Astrocyte (in vitro differentiated cells and primary cell): ENCODE measurements at regions not wholly inside any gene's neighbourhood (a gene's known extent, or its start where the extent isn't known, plus 50 kb on each side); places are given as distances from the start of the nearest gene placed in this dataset.

Experiments used
- DNase-seq: peaks from one replicate; pipeline ENCODE4 v3.0.0-alpha.2; 2010; ENCODE audit warnings: low read depth
- FAIRE-seq: peaks from 2 replicates; lab custom pipeline; 2011; peaks lifted over from hg19 to GRCh38; lab: Jason Lieb, UNC
- H2AFZ ChIP-seq: 2 replicates; pipeline ENCODE4 v1.6.0; 2012; ENCODE audit warnings: low read depth, low read length, inconsistent platforms
- H3K27ac ChIP-seq: 2 replicates; pipeline ENCODE4 v1.5.1; 2011; ENCODE audit warnings: low read depth, low read length, inconsistent platforms
- H3K27me3 ChIP-seq: 2 replicates; pipeline ENCODE4 v1.6.0; 2011; ENCODE audit warnings: low read length, inconsistent platforms; ENCODE audit not compliant: insufficient read depth
- H3K36me3 ChIP-seq: 2 replicates; pipeline ENCODE4 v1.5.1; 2011; ENCODE audit warnings: low read length, inconsistent platforms; ENCODE audit not compliant: insufficient read depth
- H3K4me1 ChIP-seq: 2 replicates; pipeline ENCODE4 v1.5.1; 2011; ENCODE audit warnings: low read length, inconsistent platforms; ENCODE audit not compliant: insufficient read depth
- H3K4me2 ChIP-seq: 2 replicates; pipeline ENCODE4 v1.6.0; 2012; ENCODE audit warnings: low read length, inconsistent platforms
- H3K4me3 ChIP-seq: 2 replicates; pipeline ENCODE4 v1.5.1; 2011; ENCODE audit warnings: low read depth, mild to moderate bottlenecking, low read length, inconsistent platforms; ENCODE audit not compliant: insufficient read depth
- H3K79me2 ChIP-seq: 2 replicates; pipeline ENCODE4 v1.6.0; 2012; ENCODE audit warnings: mild to moderate bottlenecking, low read length, inconsistent platforms; ENCODE audit not compliant: insufficient read depth
- H3K9ac ChIP-seq: 2 replicates; pipeline ENCODE4 v1.6.0; 2012; ENCODE audit warnings: mild to moderate bottlenecking, low read length, inconsistent platforms
- H3K9me3 ChIP-seq: 2 replicates; pipeline ENCODE4 v1.5.1; 2012; ENCODE audit warnings: low read depth, mild to moderate bottlenecking, low read length, inconsistent platforms; ENCODE audit not compliant: insufficient read depth
- H4K20me1 ChIP-seq: 2 replicates; pipeline ENCODE4 v1.6.0; 2012; ENCODE audit warnings: low read length, inconsistent platforms; ENCODE audit not compliant: insufficient read depth
- H3K27ac Mint-ChIP-seq: one replicate; pipeline ENCODE4 v1.8.0; 2021; ENCODE audit warnings: mild to moderate bottlenecking, mixed read lengths; ENCODE audit not compliant: unreplicated experiment
- H3K27me3 Mint-ChIP-seq: one replicate; pipeline ENCODE4 v1.8.0; 2021; ENCODE audit warnings: low read depth, mixed read lengths; ENCODE audit not compliant: unreplicated experiment
- H3K36me3 Mint-ChIP-seq: one replicate; pipeline ENCODE4 v1.8.0; 2021; ENCODE audit warnings: low read depth, mixed read lengths; ENCODE audit not compliant: unreplicated experiment
- H3K4me1 Mint-ChIP-seq: one replicate; pipeline ENCODE4 v1.8.0; 2021; ENCODE audit warnings: low read depth, mixed read lengths; ENCODE audit not compliant: unreplicated experiment
- H3K4me3 Mint-ChIP-seq: one replicate; pipeline ENCODE4 v1.8.0; 2021; ENCODE audit warnings: mild to moderate bottlenecking, moderate library complexity, mixed read lengths; ENCODE audit not compliant: unreplicated experiment
- H3K9me3 Mint-ChIP-seq: one replicate; pipeline ENCODE4 v1.8.0; 2021; ENCODE audit warnings: mild to moderate bottlenecking, mixed read lengths; ENCODE audit not compliant: unreplicated experiment
- CTCF ChIP-seq: IDR thresholded peaks from 2 replicates; pipeline ENCODE4 v1.5.1; 2011; ENCODE audit warnings: low read depth, mild to moderate bottlenecking, inconsistent platforms, low read length, moderate library complexity; ENCODE audit not compliant: insufficient read depth
- EZH2 ChIP-seq: IDR thresholded peaks from 2 replicates; pipeline ENCODE4 v1.6.1; 2012; ENCODE audit warnings: mild to moderate bottlenecking, low read length, inconsistent platforms; ENCODE audit not compliant: insufficient read depth

- Histone ChIP-seq H3K79me2 (no peaks in the 10 kb centered on the region), H3K27ac (no peak overlapping the region), H4K20me1 (no peaks in the 10 kb centered on the region), H3K9me3 (no peaks in the 10 kb centered on the region), H3K27me3 (no peaks in the 10 kb centered on the region), H3K36me3 (no peaks in the 10 kb centered on the region), H3K4me1 (no peaks in the 10 kb centered on the region), H3K4me3 (no peak overlapping the region), H3K9ac (no peak overlapping the region), H2AFZ (no peak overlapping the region), H3K4me2 (no peak overlapping the region)
- Mint-ChIP-seq H3K36me3 (no peaks in the 10 kb centered on the region), H3K4me1 (peaks cover 43% of the 10 kb centered on the region), H3K4me3 (no peak overlapping the region), H3K27ac (no peak overlapping the region), H3K9me3 (no peaks in the 10 kb centered on the region), H3K27me3 (no peaks in the 10 kb centered on the region)
- no peak for DNase-seq
- no peak for FAIRE-seq
- no peak for TF ChIP-seq EZH2
- no peak for TF ChIP-seq CTCF
These were observed 311.8 kb upstream of the KIF2A start for GRCh38 chr5:61994171-61994570.

GRCh38 chr5:61995486-61995885, 310.5 kb upstream of the KIF2A start:
- Histone ChIP-seq H3K4me2 (no peak overlapping the region), H3K27me3 (no peaks in the 10 kb centered on the region), H2AFZ (no peak overlapping the region), H4K20me1 (no peaks in the 10 kb centered on the region), H3K9ac (no peak overlapping the region), H3K4me1 (no peaks in the 10 kb centered on the region), H3K36me3 (no peaks in the 10 kb centered on the region), H3K27ac (no peak overlapping the region), H3K9me3 (no peaks in the 10 kb centered on the region), H3K4me3 (no peak overlapping the region), H3K79me2 (no peaks in the 10 kb centered on the region)
- TF ChIP-seq CTCF, result no peak
- no peak for TF ChIP-seq EZH2
- Mint-ChIP-seq H3K4me1 (peaks cover 33% of the 10 kb centered on the region), H3K36me3 (no peaks in the 10 kb centered on the region), H3K27me3 (no peaks in the 10 kb centered on the region), H3K9me3 (no peaks in the 10 kb centered on the region), H3K4me3 (no peak overlapping the region), H3K27ac (no peak overlapping the region)
- FAIRE-seq (no peak), DNase-seq (no peak)

DNA sequence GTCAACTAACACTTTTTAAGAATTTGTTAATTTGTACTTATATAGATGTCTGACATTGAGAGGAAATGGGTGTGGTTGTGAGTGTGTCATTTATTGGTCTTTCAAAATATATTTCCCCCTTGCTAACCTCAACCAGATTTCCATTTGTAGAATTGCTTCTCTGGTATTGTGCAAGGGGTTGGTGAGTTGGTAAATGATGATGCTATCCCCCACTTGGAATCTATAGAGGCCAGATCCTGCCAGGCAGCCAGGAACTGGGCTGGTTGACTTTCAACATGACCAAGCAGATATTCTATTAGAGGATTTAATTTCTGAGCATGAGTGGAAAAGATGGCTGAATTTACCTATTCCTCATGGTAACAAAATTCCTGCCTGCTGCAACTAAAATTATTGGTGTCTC, 306.6 kb upstream of the KIF2A start:
- H3K4me1 ChIP-seq, result no peaks in the 10 kb centered on the region
- H3K4me2 ChIP-seq, result no peak overlapping the region
- H3K4me3 ChIP-seq, result no peak overlapping the region
- H3K79me2 ChIP-seq, result no peaks in the 10 kb centered on the region
- DNase-seq (no peak), FAIRE-seq (no peak)
- peaks cover 7% of the 10 kb centered on the region for H3K4me1 Mint-ChIP-seq
- H3K36me3 Mint-ChIP-seq, result no peaks in the 10 kb centered on the region
- H2AFZ ChIP-seq, result no peak overlapping the region
- no peak overlapping the region for H3K27ac ChIP-seq
- no peaks in the 10 kb centered on the region for H4K20me1 ChIP-seq
- H3K9me3 Mint-ChIP-seq, result peaks cover 4% of the 10 kb centered on the region
- no peak overlapping the region for H3K4me3 Mint-ChIP-seq
- H3K27me3 ChIP-seq, result no peaks in the 10 kb centered on the region
- H3K27ac Mint-ChIP-seq, result no peak overlapping the region
- peaks cover 3% of the 10 kb centered on the region for H3K27me3 Mint-ChIP-seq
- no peak for TF ChIP-seq EZH2
- no peak for TF ChIP-seq CTCF
- no peak overlapping the region for H3K9ac ChIP-seq
- no peaks in the 10 kb centered on the region for H3K9me3 ChIP-seq
- no peaks in the 10 kb centered on the region for H3K36me3 ChIP-seq
